ENCODE measurements at regions not wholly inside any gene's neighbourhood (a gene's known extent, or its start where the extent isn't known, plus 50 kb on each side); places are given as distances from the start of the nearest gene placed in this dataset.
"Not testable (repeated sequence)": the region's sequence is repeated elsewhere in the genome, so short reads cannot be mapped to it uniquely, and the experiment has no call there.

DNA sequence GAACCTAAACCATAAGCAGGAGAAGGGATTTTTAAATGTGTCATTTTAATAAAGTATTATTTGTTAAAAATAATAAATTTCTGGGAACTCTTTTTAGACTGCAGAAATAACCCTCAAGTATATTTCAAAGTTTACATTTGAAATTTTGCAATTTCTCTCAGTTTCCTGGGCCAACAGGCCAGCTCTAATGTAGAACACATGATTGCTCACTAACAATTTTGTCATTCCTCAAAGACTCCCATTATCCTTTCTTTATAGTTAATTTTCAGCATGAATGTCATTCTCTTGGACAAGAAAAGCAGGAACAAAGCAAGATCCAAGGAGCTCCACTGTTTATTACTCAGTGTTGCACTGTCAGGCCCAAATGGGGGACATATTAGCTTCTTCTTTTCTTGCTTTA is 119.4 kb upstream of the VANGL1 start:
- intact Hi-C loops (cut with DNase I), result no loop called here
- TF ChIP-seq CTCF (IDR thresholded peaks at IDR 0.05) (no peak), POLR2AphosphoS5 (IDR thresholded peaks at IDR 0.05) (no peak), EP300 (IDR thresholded peaks at IDR 0.05) (no peak), POLR2A (IDR thresholded peaks at IDR 0.05) (no peak)
- no peak for DNase-seq

DNA sequence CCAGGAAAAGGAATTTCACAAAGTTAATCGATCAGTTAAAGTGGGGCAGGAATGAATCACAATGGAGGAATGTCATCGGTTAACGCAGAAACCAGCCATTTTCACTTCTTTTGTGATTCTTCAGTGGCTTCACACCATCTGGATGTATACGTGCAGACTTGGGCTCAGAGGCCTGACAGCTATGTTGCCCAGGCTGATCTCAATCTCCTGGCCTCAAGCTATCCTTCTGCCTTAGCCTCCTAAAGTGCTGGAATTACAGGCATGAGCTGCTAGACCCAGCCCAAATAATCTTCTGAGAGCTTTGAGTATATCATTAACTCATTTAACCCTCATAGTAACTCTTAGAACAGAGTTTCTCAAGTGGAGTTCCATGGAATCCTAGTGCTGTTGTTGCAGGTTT is 126.5 kb upstream of the VANGL1 start:
- no peak for DNase-seq
- Histone ChIP-seq H3K36me3 (no peaks in the 10 kb centered on the region), H3K27ac (no peak overlapping the region), H3K4me3 (no peak overlapping the region), H3K27me3 (no peaks in the 10 kb centered on the region), H3K4me1 (no peaks in the 10 kb centered on the region), H3K9me3 (peaks cover 0 to 3% (median 0%) of the 10 kb centered on the region in 4 donors)
- no peak for TF ChIP-seq CTCF (IDR thresholded peaks at IDR 0.05)
- no peak for TF ChIP-seq POLR2A (IDR thresholded peaks at IDR 0.05)
- TF ChIP-seq POLR2AphosphoS5 (IDR thresholded peaks at IDR 0.05), result no peak
- intact Hi-C loops (cut with DNase I), result no loop called here
- WGBS, 2 donors, result 94% methylated on average over 4 of the region's 4 CpGs

More for the DNA sequence above, 119.4 kb upstream of the VANGL1 start:
- Histone ChIP-seq H3K4me1 (no peaks in the 10 kb centered on the region), H3K9me3 (no peaks in the 10 kb centered on the region), H3K27ac (no peak overlapping the region), H3K36me3 (no peaks in the 10 kb centered on the region), H3K27me3 (no peaks in the 10 kb centered on the region), H3K4me3 (no peak overlapping the region)

DNA sequence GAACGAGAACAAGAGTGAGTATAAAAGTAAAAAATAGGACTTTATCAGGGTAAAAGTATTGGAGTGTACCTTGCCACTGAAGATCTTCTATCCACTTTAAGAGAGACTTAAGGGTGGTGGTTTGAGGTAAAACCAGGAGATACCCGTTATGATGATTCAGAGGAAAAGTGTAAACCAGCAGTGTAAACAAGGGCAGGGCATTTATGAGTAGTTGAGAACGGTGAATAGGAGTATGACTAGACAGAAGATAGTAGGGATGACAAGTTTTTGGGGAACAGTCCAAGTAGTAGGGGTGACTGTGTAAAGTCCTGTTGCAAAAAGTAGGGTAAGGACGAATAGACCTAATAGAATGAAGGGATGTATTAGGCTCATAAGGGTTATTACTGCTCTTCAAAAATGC is 131.5 kb upstream of the VANGL1 start:
- intact Hi-C loops (cut with DNase I), result not testable (repeated sequence)
- 42 to 79% methylated on average over 4 of the region's 4 CpGs for WGBS, 2 donors

GRCh38 chr1:115507901-115508300 is 133.9 kb upstream of the VANGL1 start:
- peaks cover 0 to 11% (median 0%) of the 10 kb centered on the region in 4 donors for H3K4me1 ChIP-seq
- no peak for TF ChIP-seq POLR2AphosphoS5 (IDR thresholded peaks at IDR 0.05)
- TF ChIP-seq EP300 (IDR thresholded peaks at IDR 0.05), result no peak
- TF ChIP-seq POLR2A (IDR thresholded peaks at IDR 0.05), result no peak
- H3K4me3 ChIP-seq, result no peak overlapping the region
- 65 to 72% methylated on average over 6 of the region's 6 CpGs for WGBS, 2 donors
- no peaks in the 10 kb centered on the region for H3K36me3 ChIP-seq
- intact Hi-C loops (cut with DNase I), result no loop called here
- H3K9me3 ChIP-seq, result peaks cover 0 to 3% (median 0%) of the 10 kb centered on the region in 4 donors
- no peak for DNase-seq
- no peak overlapping the region for H3K27ac ChIP-seq
- H3K27me3 ChIP-seq, result no peaks in the 10 kb centered on the region

More for the DNA sequence above, 131.5 kb upstream of the VANGL1 start:
- not testable (repeated sequence) for DNase-seq, H3K4me1 ChIP-seq, H3K27me3 ChIP-seq, H3K4me3 ChIP-seq, H3K9me3 ChIP-seq, H3K27ac ChIP-seq, H3K36me3 ChIP-seq

DNA sequence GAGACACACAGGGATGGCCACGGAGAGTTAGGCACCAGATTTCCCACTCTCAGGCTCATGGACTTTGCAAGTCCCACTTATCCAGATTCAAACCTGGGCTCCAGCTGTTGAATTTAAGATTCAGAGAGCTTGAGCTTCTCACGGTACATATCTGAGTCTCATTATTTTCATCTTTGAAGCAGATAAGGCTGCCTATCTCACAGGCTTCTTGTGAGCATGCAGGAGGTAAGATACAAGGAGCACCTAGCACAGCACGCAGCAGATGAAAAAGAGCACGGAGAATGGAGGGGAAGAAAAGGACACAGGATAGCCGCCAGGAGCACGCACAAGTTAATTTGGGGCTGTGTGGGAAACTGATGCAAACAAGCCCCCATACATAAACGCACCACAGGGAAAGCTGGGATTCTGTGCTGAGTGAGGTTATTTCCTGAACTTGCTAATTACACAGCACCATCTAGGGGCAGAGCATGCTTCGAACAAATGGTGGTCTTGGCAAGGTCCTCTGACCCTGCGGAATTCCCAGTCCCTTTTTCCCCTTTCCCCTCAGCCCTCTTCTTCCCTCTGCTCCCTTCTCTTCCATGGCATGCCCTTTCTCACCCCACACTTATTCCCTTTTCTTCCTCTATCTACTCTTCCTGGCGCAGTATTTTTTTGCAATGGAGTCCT is 134.7 kb upstream of the VANGL1 start:
- 49 to 56% methylated on average over 10 of the region's 10 CpGs for whole genome bisulfite sequencing, 2 donors
- intact Hi-C loops (cut with DNase I), result no loop called here
- no peaks in the 10 kb centered on the region for H3K27me3 ChIP-seq
- peaks cover 0 to 11% (median 0%) of the 10 kb centered on the region in 4 donors for H3K4me1 ChIP-seq
- no peak for TF ChIP-seq EP300 (IDR thresholded peaks at IDR 0.05)
- TF ChIP-seq POLR2A (IDR thresholded peaks at IDR 0.05), result no peak
- TF ChIP-seq POLR2AphosphoS5 (IDR thresholded peaks at IDR 0.05), result no peak
- TF ChIP-seq CTCF (IDR thresholded peaks at IDR 0.05), result no peak
- DNase-seq, result no peak
- H3K36me3 ChIP-seq, result no peaks in the 10 kb centered on the region
- H3K27ac ChIP-seq, result no peak overlapping the region
- H3K4me3 ChIP-seq, result no peak overlapping the region
- peaks cover 0 to 3% (median 0%) of the 10 kb centered on the region in 4 donors for H3K9me3 ChIP-seq

DNA sequence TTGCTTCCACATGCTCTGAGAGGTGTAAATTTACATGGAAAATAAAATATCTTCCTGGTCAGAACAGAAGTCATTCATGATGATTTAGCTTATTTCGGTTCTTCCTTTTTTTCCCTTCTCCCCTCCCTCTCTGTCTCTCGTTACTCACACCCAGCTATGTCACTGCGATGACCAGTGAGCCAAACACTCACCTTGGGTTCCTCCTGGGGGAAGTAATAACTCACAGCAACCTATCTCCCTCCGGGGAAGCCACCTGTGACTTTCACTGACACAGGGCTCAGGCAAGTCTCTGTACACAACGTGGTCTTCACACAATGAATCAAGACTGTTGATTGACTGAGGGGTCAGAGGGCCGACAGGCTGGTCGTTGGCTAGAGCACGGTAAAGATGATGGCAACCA is 135.3 kb upstream of the VANGL1 start:
- no peaks in the 10 kb centered on the region for H3K27me3 ChIP-seq
- no peak for DNase-seq
- H3K4me1 ChIP-seq, result peaks cover 0 to 11% (median 0%) of the 10 kb centered on the region in 4 donors
- peaks cover 0 to 3% (median 0%) of the 10 kb centered on the region in 4 donors for H3K9me3 ChIP-seq
- no peak overlapping the region for H3K27ac ChIP-seq
- TF ChIP-seq POLR2AphosphoS5 (IDR thresholded peaks at IDR 0.05) (no peak), EP300 (IDR thresholded peaks at IDR 0.05) (no peak), POLR2A (IDR thresholded peaks at IDR 0.05) (no peak), CTCF (IDR thresholded peaks at IDR 0.05) (no peak)
- intact Hi-C loops (cut with DNase I), result no loop called here
- 40 to 49% methylated on average over 8 of the region's 8 CpGs for WGBS, 2 donors
- H3K4me3 ChIP-seq, result no peak overlapping the region
- no peaks in the 10 kb centered on the region for H3K36me3 ChIP-seq
